Coronary artery (tissue), 2 donors: ENCODE measurements at regions not wholly inside any gene's neighbourhood (a gene's known extent, or its start where the extent isn't known, plus 50 kb on each side); places are given as distances from the start of the nearest gene placed in this dataset.

Source experiments
- DNase-seq: peaks from one replicate; pipeline ENCODE4 v3.0.0-alpha.2; 2017; ENCODE audit warnings: low spot score
- H3K27ac ChIP-seq, 2 donors: fragments of 200-600 bp; sonication (generic); one replicate each; pipeline ENCODE4 v1.5.1; 2016 to 2019
- H3K4me3 ChIP-seq: fragments of 200-600 bp; sonication (generic); 2 replicates; pipeline ENCODE4 v1.5.1; 2016; ENCODE audit warnings: mild to moderate bottlenecking, moderate library complexity
- CTCF ChIP-seq: fragments of 200-600 bp; sonication (generic); IDR thresholded peaks from one replicate; pipeline ENCODE4 v1.5.1; 2019; ENCODE audit warnings: antibody characterized with exemption

DNA sequence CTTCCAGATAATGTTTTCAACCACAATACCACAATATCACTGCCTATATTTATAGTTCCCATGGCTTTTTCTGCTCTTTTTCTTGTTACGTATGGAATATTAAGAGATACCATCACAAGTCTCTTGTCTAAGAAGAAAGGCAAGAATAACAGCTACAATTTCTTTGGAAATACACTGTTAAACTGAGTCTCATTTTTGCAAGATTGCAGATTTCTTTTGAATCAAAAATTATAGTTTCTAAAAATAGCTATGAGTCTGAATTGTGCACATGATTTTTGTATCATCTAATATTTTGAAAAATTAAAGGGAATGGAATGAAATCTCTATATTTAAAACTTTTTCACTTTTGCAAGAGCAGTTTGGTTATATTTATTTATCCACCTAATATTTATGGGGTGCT lies 1120.8 kb downstream of the EFNB2 start:
- DNase-seq, result no peak
- H3K4me3 ChIP-seq, result no peak overlapping the region
- H3K27ac ChIP-seq, result no peak overlapping the region
- no peak for TF ChIP-seq CTCF

- no peak for DNase-seq
- Histone ChIP-seq H3K4me3 (no peak overlapping the region), H3K27ac (no peak overlapping the region)
- TF ChIP-seq CTCF, result no peak
Measured at GRCh38 chr13:105412171-105412570, 1123.3 kb downstream of the EFNB2 start.

- no peak overlapping the region for H3K27ac ChIP-seq
- H3K4me3 ChIP-seq, result no peak overlapping the region
- DNase-seq, result no peak
- TF ChIP-seq CTCF, result peak; percentile 35
Measured at GRCh38 chr13:105410602-105411001, 1124.9 kb downstream of the EFNB2 start.

DNA sequence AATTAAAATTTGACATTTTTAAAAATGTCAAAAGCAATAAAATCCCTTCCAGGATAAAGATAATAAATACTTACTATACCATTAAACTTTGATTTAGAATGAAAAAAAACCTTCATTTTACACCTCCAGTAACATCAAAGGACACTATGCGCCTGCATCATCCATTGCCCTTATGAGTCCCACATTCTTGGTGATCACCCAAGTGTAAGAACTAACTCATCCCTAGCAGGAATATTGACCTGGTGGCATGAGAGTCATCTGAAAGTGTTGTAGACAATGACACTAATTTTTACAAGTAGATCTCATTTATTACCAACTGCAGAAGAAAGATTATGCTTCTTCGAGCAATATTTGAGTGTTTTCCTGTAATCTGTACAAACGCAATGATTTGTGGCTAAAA lies 1128.9 kb downstream of the EFNB2 start:
- H3K27ac ChIP-seq, result no peak overlapping the region
- no peak for TF ChIP-seq CTCF
- H3K4me3 ChIP-seq, result no peak overlapping the region
- DNase-seq, result no peak

- H3K4me3 ChIP-seq, result no peak overlapping the region
- no peak for TF ChIP-seq CTCF
- no peak for DNase-seq
- H3K27ac ChIP-seq, result no peak overlapping the region
Measured at GRCh38 chr13:105403086-105403485, 1132.4 kb downstream of the EFNB2 start.

DNA sequence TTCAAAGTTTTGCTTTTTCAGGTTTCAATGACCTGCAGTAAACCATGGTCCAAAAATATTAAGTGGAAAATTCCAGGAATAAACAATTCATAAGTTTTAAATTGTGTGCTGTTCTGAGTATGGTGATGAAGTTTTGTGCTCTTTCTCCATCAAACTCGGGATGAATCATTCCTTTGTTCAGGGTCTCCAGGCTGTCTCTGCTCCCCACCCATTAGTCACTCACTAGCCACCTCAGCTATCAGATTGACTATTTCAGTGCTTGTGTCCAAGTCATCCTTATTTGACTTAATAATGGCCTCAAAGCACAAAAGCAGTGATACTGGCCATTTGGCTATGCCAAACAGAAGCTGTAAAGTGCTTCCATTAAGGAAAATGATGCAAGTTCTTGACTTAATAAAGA lies 1140.4 kb downstream of the EFNB2 start:
- Histone ChIP-seq H3K4me3 (no peak overlapping the region), H3K27ac (no peak overlapping the region)
- no peak for DNase-seq
- no peak for TF ChIP-seq CTCF

GRCh38 chr13:105389373-105389772 lies 1146.1 kb downstream of the EFNB2 start:
- no peak for TF ChIP-seq CTCF
- Histone ChIP-seq H3K4me3 (no peak overlapping the region), H3K27ac (no peak overlapping the region)
- no peak for DNase-seq
